ENCODE measurements at regions not wholly inside any gene's neighbourhood (a gene's known extent, or its start where the extent isn't known, plus 50 kb on each side); places are given as distances from the start of the nearest gene placed in this dataset.

DNA sequence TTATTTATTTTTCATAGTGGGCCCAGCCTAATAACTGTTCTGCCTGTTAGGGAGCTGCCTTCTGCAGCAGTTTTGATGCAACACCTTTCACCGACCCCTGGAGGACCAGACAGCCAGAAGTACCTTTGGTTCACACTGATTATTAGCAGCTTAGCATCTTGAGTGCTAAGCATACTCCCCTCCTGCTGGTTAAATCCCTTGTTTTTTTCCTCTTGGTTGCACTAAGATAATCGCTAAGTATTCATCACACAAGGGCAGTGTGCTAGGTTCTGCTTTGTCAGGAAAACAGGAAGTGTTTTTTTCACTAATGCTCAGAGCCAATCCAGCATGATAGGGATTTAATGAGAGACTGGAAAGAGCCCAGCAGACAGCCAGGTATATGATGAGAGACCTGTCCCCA is 437.0 kb downstream of the FUT8 start:
- no peak for DNase-seq (ENCODE audit: low spot score in 2 of 2, unreplicated experiment in 2 of 2)
- H3K4me1 Mint-ChIP-seq, result no peaks in the 10 kb centered on the region
- H3K9me3 Mint-ChIP-seq, result peaks cover 5% of the 10 kb centered on the region
- H3K4me3 Mint-ChIP-seq, result no peak overlapping the region
- H3K27ac Mint-ChIP-seq, result no peak overlapping the region
- no peaks in the 10 kb centered on the region for H3K36me3 Mint-ChIP-seq
- H3K27me3 Mint-ChIP-seq (ENCODE audit: low read depth), result no peaks in the 10 kb centered on the region
- TF ChIP-seq CTCF (IDR thresholded peaks at IDR 0.05; ENCODE audit: unreplicated experiment), result no peak

DNA sequence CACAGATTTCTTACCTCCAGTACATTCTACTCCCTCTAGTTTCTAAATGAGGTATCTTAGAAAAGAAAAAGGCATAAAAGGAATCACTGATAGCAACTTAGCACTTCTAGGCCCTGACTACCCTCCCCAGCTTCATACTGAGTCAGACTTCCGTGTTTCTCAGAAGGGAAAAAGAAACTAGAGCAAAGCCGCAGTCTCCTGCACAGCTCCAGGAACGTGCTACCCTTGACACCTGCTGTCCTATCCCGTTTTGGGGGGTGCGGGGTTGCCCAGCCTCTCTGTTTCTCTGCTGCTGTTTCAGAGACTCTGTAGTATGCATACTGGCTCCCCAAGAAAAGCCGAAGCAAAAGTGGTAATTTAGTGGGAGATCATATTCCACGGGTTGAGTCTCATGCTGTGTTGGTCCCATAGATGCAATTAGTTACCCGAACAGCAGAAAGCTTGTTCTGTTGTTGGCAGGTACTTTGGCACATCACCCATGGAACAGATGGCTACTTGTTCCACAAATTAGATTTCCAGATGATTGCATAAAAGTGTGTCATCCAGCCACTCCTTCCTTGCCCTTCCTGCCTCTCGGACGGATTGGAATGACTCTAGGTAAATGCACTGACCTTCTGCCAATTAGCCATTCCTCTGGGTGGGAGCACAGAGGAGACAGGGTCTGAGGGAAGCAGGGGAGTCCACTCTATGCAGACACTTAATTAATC is 438.1 kb downstream of the FUT8 start:
- Mint-ChIP-seq H3K36me3 (no peaks in the 10 kb centered on the region), H3K27me3 (ENCODE audit: low read depth) (no peaks in the 10 kb centered on the region)
- no peak for TF ChIP-seq CTCF (IDR thresholded peaks at IDR 0.05; ENCODE audit: unreplicated experiment)

GRCh38 chr14:65852689-65853088 is 440.2 kb downstream of the FUT8 start:
- H3K27ac Mint-ChIP-seq, result no peak overlapping the region
- no peak for DNase-seq (ENCODE audit: low spot score in 2 of 2, unreplicated experiment in 2 of 2)
- H3K36me3 Mint-ChIP-seq, result no peaks in the 10 kb centered on the region
- TF ChIP-seq CTCF (IDR thresholded peaks at IDR 0.05; ENCODE audit: unreplicated experiment), result no peak
- no peak overlapping the region for H3K4me3 Mint-ChIP-seq
- H3K9me3 Mint-ChIP-seq, result peaks cover 9% of the 10 kb centered on the region
- no peaks in the 10 kb centered on the region for H3K4me1 Mint-ChIP-seq
- no peaks in the 10 kb centered on the region for H3K27me3 Mint-ChIP-seq (ENCODE audit: low read depth)

More for the DNA sequence above, 438.1 kb downstream of the FUT8 start:
- no peak overlapping the region for H3K27ac Mint-ChIP-seq
- H3K4me1 Mint-ChIP-seq, result no peaks in the 10 kb centered on the region
- H3K4me3 Mint-ChIP-seq, result no peak overlapping the region
- H3K9me3 Mint-ChIP-seq, result peaks cover 6% of the 10 kb centered on the region
- DNase-seq (ENCODE audit: low spot score in 2 of 2, unreplicated experiment in 2 of 2), result no peak

GRCh38 chr14:65853407-65853955 is 441.0 kb downstream of the FUT8 start:
- no peaks in the 10 kb centered on the region for H3K4me1 Mint-ChIP-seq
- DNase-seq (ENCODE audit: low spot score in 2 of 2, unreplicated experiment in 2 of 2), result no peak
- H3K36me3 Mint-ChIP-seq, result no peaks in the 10 kb centered on the region
- TF ChIP-seq CTCF (IDR thresholded peaks at IDR 0.05; ENCODE audit: unreplicated experiment), result no peak
- H3K9me3 Mint-ChIP-seq, result peaks cover 9% of the 10 kb centered on the region
- H3K4me3 Mint-ChIP-seq, result no peak overlapping the region
- no peak overlapping the region for H3K27ac Mint-ChIP-seq
- no peaks in the 10 kb centered on the region for H3K27me3 Mint-ChIP-seq (ENCODE audit: low read depth)

DNA sequence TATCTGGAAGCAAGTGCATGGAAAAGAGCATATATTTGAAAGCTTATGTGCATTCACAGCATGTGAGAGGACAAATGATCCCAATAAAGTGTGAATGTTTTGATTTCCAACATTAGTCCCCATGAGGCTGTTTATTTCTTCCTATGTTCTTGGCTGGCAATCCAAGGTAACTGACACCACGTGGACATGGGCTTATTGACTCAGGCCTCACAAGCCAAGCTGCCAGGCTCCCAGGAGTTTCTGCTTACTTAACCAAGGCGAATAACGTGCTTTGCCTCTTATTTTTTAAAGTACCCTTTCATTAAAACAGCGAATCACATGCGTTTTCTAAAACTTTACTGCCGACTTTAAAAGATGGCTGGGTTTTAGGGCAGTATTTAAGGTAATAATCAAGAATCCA is 441.7 kb downstream of the FUT8 start:
- H3K4me3 Mint-ChIP-seq, result no peak overlapping the region
- peaks cover 15% of the 10 kb centered on the region for H3K9me3 Mint-ChIP-seq

More for the DNA sequence above, 441.7 kb downstream of the FUT8 start:
- no peak for TF ChIP-seq CTCF (IDR thresholded peaks at IDR 0.05; ENCODE audit: unreplicated experiment)
- Mint-ChIP-seq H3K36me3 (no peaks in the 10 kb centered on the region), H3K27me3 (ENCODE audit: low read depth) (peaks cover 2% of the 10 kb centered on the region), H3K27ac (no peak overlapping the region), H3K4me1 (no peaks in the 10 kb centered on the region)
- DNase-seq (ENCODE audit: low spot score in 2 of 2, unreplicated experiment in 2 of 2), result no peak
